22Rv1 (cell line): ENCODE measurements at regions not wholly inside any gene's neighbourhood (a gene's known extent, or its start where the extent isn't known, plus 50 kb on each side); places are given as distances from the start of the nearest gene placed in this dataset.

ENCODE experiments used
- H3K27ac ChIP-seq: fragments of 450-650 bp; 2 replicates; pipeline ENCODE4 v1.5.1; 2017
- ZFX ChIP-seq: fragments of 450-650 bp; IDR thresholded peaks from 2 replicates; pipeline ENCODE4 v1.6.1; 2017; ENCODE audit warnings: antibody characterized with exemption, borderline replicate concordance
- TF ChIP-seq, protein P1 (sequence below): fragments of 450-650 bp; IDR thresholded peaks from 2 replicates; pipeline ENCODE4 v1.5.1; 2017; ENCODE audit warnings: mild to moderate bottlenecking

GRCh38 chr17:33936764-33937163, 318.3 kb upstream of the CCL2 start:
- H3K27ac ChIP-seq = no peak overlapping the region
- no peak for TF ChIP-seq ZFX
- TF ChIP-seq, protein P1, sequence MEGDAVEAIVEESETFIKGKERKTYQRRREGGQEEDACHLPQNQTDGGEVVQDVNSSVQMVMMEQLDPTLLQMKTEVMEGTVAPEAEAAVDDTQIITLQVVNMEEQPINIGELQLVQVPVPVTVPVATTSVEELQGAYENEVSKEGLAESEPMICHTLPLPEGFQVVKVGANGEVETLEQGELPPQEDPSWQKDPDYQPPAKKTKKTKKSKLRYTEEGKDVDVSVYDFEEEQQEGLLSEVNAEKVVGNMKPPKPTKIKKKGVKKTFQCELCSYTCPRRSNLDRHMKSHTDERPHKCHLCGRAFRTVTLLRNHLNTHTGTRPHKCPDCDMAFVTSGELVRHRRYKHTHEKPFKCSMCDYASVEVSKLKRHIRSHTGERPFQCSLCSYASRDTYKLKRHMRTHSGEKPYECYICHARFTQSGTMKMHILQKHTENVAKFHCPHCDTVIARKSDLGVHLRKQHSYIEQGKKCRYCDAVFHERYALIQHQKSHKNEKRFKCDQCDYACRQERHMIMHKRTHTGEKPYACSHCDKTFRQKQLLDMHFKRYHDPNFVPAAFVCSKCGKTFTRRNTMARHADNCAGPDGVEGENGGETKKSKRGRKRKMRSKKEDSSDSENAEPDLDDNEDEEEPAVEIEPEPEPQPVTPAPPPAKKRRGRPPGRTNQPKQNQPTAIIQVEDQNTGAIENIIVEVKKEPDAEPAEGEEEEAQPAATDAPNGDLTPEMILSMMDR = no peak

DNA sequence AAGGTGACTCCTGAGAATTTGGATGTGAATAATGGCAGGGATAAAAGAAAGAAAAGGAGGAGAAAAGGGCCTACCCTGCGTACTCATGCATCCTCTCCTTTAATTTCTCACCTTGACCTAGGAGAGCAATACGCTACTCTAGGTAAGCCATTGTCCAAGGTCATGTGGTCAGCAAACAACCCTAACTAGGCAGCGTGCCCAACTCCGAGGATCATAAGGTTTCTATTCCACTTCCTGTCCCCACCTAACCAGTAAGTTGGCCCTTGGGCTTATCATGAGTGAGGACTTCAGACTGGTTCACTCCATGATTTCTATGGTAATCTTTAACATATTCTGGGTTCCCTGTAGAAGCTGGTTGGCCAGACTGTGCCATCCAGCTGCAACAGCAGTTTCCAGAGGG, 315.1 kb upstream of the CCL2 start:
- H3K27ac ChIP-seq = no peak overlapping the region
- no peak for TF ChIP-seq ZFX
- TF ChIP-seq, protein P1 = no peak

DNA sequence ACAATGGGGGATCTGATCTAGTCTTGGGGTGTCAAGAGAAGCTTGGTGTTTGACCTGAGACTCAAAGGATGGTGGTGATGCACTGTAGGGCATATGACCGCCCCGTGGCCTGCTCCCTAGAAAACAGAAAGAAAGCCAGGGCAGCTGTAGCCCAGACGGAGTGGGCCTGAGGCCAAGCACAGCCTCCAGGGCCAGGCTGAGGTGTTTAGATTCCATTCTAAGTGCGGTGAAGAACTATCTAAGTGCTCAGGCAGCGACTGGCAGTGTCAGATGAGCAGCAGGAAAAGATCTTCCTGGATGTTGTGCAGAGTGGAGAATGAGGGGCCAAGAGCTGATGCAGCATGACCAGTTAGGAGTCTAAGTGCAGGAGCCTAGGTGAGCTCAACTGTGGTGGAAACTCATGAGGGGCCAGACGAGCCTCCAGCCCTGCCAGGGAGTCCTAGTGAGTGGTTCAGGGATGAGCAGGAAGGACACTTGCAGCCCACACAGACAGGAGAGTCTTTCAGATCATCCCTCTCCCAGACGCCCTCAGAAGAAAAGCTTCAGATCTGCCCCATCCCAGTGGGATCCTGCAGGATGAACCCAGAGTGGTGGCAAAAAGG, 314.2 kb upstream of the CCL2 start:
- no peak for TF ChIP-seq ZFX
- TF ChIP-seq, protein P1 = no peak
- H3K27ac ChIP-seq = no peak overlapping the region

- TF ChIP-seq ZFX = no peak
- TF ChIP-seq, protein P1 = no peak
- H3K27ac ChIP-seq = no peak overlapping the region
Observed at GRCh38 chr17:33941744-33942143, 313.3 kb upstream of the CCL2 start.

DNA sequence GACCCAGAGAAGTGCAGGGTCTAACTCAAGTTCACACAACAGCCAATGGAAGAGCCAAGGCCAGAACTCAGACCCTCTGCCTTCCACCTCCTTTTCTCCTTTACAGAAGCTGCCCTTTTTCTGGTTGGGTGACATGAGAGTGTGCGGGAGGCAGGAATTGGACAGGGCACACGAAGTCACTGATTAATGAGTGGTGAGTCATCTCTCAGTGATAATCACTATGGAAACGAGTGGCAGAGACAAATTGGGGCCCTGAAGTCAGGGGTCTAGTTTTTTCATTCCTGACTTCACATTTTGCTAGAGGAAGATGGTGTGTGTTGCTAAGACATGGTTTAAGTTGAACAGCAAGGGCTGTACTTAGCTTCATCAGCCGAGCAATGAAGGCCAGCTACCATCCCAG, 312.7 kb upstream of the CCL2 start:
- no peak for TF ChIP-seq ZFX
- TF ChIP-seq, protein P1 = no peak
- H3K27ac ChIP-seq = no peak overlapping the region

DNA sequence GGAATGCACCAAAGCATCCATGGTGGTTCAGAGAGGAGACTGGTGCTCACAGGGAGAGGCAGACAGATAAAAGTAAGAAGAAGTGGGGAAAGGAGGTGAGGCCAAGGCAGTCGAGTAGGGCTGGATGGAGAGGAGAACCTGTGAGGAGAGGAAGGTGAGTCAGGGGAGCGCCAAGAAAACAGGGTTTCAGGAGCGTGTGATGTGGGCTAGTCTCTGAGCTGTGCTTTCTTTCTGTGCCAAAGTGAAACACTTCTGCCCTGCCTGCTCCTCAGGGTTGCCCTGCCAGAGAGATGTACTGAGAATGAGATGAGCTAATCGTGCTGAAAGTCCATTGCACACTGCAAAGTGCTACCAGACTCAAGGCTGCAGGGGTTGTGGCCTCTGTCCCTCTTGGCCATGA, 310.7 kb upstream of the CCL2 start:
- TF ChIP-seq, protein P1 = no peak
- TF ChIP-seq ZFX = no peak
- H3K27ac ChIP-seq = no peak overlapping the region

GRCh38 chr17:33944826-33945225, 310.3 kb upstream of the CCL2 start:
- no peak overlapping the region for H3K27ac ChIP-seq
- no peak for TF ChIP-seq ZFX
- TF ChIP-seq, protein P1 = no peak
